GM11168 (cell line): ENCODE measurements at regions not wholly inside any gene's neighbourhood (a gene's known extent, or its start where the extent isn't known, plus 50 kb on each side); places are given as distances from the start of the nearest gene placed in this dataset.

ENCODE experiments used
- in situ Hi-C: fragments of 300-500 bp; cut with MboI; formaldehyde crosslinking; loops from one replicate; pipeline ENCODE4 v1.12.0; 2022; ENCODE audit warnings: low sequenced_read_pairs; ENCODE audit not compliant: unreplicated experiment

DNA sequence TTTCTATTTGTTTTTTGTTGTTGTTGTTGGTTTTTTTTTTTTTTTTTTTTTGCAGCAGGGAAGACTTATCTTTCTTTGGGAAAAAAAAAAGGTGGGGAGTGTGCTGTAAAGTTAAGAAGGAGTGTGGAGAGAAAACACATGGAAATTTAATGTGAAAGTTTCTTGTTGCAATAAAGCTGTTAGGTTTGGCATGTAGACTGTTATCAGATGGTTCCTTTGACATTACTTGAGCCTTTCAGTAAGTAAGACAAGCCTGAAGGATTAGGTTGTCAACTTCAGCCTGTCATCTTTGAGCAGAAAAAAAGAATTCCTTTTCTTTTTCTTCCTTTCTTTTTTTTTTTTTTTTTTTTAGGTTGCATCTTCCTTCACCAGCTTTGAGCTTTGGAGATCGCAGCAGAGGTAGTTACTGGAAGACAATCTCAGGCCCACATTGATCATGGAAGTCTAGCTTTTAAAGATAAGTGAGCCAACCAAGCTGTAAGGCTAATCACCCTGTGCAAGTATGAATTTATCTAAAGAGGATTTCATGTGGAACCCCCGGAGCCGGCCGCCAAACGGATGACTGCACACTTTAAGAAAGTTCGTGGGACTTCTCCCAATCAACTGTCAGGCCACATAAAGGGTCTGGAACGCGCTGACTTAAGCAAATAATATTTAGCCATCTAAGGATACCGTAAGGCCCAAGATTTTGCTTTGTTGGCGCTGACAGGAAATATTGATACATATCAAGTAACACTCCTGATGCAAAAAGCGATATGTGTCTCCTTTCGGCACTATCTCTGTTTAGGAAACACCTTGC is 1040.1 kb upstream of the NR2F2 start:
- in situ Hi-C loops = loop anchor here (25.0 kb wide), 1 partner anchor 703 kb away; no protein-coding TSS in a partner anchor

DNA sequence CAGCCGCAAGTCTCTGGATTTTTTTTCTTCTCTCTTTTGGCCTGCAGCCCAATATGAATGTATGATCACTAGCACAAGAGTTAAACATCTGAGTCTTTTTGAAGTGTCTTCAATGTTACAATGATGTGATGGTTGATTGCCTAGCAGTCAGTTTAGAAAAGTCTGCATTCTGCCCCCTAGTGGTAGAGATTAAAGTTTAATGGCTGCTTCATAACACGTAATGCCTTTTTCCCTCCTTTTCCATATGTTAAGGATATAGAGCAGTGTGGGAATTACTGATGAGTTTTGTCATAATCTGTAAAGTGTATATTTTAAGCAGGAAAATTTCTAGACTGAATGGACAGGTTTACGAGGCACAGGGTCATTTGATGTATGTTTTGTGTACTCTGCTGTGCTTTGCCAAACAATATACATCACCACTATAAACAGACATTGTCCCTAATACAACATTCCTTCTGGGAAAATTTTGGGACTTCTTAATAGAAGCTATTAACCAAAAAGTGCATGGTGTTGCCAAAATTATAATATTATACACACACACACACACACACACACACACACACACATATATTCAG is 1038.5 kb upstream of the NR2F2 start:
- in situ Hi-C loops = loop anchor here (25.0 kb wide), 1 partner anchor 705 kb away; no protein-coding TSS in a partner anchor

DNA sequence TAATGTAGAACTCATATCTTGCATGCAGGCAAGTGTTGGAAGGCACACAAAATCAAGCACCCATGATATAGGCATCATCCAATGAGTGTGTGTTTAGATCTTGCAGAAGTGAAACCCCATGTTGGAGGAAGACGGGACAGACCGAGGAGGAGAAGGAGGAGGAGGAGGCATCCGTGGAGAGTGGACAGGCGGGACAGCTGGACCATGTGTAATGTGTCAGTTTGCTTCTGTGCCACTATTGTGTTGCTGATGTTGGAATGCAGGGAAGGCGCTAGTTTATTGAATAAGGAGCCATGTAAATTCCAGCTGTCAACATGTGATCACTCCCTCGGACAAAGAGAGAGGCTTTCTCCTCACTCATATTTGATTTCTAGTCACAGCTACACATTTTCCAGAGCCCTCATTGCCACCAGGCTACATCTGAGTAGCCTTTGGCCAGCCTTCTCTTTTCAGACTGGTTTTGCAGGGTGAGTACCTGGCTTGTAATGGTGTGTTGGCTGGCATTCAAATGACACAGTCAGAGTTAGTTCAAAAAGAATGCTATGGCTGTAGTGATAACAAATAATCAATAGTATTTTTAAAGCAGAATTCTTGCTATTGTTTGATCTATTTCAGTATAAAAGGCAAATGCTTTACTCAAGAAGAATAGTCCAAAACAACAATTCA is 1037.6 kb upstream of the NR2F2 start:
- in situ Hi-C loops = loop anchor here (25.0 kb wide), 1 partner anchor 706 kb away; no protein-coding TSS in a partner anchor

DNA sequence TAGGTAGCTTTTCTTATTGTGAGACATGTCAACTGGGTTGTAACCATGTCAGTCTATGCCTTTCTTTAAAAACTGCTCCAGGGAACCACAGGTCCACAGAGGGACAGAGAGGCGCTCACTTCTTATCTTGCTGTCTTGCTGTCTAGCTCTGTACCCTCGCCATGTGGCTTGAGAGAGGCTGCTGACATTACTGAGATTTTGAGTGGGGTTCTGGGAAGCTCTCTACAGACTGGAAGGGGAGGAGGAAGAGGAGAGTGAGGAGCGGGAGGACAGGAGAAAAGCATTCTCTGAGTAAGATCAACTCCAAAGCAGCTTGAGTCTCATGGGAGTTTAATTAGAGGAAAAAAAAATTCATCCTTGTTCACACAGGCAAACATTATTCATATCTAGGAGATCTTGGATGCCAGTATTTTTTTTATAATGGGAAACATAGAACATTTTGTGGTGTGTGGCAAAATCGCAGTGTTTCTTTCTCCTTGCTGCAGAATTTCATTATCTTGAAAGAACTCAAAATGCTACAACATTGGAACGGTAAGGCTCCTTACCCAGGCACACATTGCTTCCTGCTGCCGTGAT is 1037.0 kb upstream of the NR2F2 start:
- in situ Hi-C loops = loop anchor here (25.0 kb wide), 1 partner anchor 706 kb away; no protein-coding TSS in a partner anchor

DNA sequence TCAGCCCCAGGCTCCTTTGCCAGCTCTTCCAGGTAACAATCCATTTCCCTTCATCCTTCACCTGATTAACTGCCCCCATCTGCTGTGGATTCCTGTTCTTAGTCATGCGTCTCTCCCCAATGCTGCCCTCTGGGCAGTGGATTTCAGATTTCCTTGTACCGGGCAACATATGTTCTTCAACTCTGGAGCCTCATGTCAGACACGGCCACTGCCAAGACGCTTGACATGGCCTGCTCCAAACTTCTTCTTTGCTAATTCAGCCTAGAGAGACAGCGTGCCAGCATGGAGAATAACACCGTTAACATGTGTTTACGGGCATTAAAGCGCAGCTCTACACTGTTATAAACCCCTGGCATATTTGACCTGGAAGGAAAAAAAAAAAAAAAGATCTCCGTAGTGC is 1035.1 kb upstream of the NR2F2 start:
- in situ Hi-C loops = loop anchor here (25.0 kb wide), 1 partner anchor 708 kb away; no protein-coding TSS in a partner anchor

DNA sequence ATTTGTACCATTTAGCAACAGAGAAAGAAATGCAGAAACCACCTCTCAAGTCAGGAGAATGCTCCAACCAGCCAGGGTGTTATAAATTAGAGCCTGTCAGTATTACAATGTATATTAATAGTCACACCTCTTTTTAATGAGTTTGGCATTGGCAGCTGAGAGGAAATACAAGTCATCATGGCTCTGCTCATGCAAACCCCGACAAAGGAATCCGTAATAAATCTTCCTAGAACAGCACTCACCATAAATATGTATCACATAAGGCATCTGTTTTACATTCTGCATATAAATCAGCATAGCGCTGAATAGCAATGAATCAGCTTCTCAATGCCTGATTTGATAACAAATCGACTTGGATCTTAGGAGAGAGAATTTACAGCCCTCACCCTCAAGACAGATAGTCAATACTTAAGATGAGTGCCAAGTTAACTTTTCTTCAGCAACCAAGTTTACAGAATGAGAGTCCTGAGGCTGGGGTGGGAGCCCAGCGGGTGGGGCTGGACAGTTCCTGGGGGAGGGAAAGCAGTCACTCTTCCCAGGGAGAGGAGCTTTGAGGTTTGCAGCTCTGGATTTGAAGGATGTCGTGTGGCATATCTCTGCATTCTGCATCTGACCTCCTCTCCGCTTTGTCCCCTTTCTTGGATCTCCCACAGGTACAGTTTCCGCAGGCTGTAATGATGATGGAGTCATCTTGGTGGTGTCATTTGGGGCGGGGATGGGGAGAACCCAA is 1034.4 kb upstream of the NR2F2 start:
- in situ Hi-C loops = loop anchor here (25.0 kb wide), 1 partner anchor 709 kb away; no protein-coding TSS in a partner anchor

DNA sequence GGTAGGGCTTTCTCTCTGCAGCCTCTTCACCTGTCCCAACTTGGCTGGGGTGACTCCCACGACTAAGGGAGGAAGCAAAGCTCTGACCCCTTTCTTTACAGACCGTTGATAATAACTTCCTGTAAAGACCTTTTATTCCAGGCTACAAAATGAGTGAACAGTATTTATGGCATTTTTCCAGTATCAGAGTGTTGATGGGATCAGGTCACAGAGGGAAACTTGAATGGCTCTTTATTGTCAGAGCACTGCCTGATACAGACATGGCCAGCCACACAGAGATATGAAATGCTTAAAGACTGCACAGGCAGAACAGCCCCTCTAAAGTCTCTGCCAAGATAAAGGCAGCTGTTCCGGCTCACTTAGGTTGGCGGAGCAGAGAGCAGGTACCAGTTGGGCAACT is 1033.9 kb upstream of the NR2F2 start:
- in situ Hi-C loops = loop anchor here (25.0 kb wide), 1 partner anchor 709 kb away; no protein-coding TSS in a partner anchor

DNA sequence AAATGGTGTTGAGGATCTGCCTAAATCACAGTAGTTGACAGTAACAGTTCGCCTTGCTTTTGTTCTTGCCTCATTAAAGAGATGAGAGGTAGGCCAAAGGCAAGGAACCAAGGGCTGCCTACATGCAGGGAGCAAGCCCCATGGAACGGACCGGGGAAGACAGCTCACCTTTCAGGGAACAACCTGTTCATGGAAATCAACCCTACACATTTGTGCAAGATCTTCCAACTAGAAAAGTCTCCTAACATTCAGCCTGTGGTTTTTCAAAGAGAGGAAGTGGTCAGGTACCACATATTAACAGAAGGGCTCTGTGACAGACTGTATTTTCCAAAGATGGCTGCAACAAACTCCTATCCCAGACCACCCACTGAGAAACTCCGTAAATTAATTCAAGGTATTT is 1031.8 kb upstream of the NR2F2 start:
- in situ Hi-C loops = loop anchor here (25.0 kb wide), 1 partner anchor 711 kb away; no protein-coding TSS in a partner anchor

DNA sequence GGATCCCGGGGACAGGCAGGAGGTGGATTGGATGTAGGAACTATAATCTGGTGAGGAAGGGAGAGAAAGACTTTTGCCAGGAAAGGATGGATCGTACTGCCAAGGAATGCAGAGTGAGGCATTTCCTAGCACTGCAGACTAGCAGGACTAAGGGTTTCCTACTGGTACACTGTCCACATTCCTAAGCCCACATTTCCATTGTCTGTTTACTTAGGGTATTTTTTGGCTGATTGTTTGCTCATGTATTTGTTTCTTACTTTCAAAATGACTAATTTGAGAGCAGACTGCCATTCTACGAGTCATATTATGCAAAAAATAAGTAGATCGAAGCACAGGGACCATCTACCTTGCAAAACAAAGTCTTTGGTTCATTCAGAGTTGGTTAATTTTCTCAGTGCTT is 1029.5 kb upstream of the NR2F2 start:
- in situ Hi-C loops = no loop called here

DNA sequence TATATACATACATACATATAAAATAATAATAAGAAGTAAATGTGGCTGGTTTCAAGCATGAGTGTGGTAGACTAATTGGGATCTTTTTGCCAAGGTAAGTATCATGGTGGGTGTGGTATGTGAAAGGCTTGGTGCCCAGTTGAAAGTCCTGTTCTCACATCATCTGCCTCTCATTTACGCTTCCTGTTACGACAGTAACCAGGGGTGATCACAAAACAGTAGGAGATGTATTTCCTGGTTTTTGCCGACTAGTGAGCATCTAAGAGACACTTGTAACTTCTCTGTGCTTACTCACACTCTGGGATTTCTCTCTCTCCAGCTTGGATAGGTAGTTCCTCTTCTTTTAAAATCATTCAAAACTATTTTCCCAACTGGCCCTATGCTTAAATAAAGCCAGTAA is 1028.3 kb upstream of the NR2F2 start:
- in situ Hi-C loops = no loop called here

DNA sequence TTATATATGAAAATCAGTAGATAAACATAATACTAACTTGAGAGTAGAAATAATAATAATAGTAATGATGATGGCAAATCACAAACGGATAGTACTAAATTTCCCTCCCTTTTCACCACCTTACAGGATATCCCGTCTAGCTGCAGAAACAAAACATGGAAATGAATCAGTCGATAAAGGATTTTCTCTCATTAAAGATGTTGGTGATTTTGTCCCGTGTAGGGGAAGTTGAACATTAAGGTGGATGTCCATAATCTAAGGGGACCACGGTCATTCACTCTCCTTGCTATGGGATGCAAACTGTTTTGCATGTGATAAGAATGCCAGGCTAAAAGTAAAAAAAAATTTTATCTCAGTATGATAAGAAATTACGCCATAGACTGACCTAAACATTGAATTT is 1027.7 kb upstream of the NR2F2 start:
- in situ Hi-C loops = no loop called here

DNA sequence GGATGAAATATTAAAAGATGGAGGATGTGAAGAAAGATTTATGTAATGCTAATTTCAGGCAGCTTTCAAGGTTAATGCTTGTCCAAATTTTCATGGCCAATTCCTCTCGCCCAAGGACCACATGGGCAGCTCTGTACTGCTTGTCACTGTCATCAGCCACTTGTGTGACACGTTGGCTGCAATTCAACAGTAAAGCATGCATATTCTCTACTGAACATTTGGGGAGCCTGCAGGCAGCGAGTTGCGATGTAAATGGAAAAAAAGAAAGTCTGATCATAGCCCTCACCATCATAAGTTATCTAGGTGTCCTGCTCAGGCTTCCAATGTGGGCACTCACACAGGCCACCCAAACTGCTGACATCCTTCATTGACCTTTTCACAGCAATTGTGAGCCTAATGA is 1026.8 kb upstream of the NR2F2 start:
- in situ Hi-C loops = no loop called here

DNA sequence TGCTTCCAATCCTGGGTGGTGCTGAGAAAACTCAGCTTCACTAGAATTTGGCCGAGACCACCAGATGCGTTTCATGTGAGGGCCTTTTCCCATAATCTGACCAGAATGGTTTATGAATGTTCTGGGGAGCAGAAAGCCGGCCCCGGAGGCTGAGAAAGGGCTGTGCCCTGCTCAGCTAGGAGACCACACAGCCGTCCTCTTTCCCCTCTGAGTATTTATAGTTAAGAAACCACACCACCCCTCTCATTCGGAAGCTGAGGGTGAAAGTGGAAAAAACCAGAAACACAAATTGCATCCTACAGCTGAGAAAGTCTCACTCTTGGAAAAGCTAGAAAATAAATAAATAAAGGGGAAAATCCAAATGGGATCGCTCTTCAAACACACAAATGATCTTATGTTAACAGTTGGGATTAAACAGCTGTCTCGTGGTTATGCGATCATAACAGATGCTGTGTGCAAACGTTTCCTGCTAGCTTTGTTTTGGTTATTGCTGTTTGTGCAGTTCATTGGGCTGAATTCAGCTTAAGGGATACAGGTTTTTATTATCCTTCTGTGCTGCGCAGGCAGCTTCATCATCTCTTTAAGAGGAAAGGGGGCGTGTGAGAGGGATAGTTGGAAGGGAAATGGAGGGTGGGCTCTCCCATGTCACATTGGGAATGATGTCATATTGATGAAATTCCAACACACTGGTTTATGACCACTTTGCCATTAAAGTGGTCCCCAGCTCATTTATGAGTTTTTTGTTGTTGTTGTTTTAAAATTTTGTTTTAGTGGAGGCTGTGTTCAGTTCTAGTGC is 1026.2 kb upstream of the NR2F2 start:
- in situ Hi-C loops = no loop called here

DNA sequence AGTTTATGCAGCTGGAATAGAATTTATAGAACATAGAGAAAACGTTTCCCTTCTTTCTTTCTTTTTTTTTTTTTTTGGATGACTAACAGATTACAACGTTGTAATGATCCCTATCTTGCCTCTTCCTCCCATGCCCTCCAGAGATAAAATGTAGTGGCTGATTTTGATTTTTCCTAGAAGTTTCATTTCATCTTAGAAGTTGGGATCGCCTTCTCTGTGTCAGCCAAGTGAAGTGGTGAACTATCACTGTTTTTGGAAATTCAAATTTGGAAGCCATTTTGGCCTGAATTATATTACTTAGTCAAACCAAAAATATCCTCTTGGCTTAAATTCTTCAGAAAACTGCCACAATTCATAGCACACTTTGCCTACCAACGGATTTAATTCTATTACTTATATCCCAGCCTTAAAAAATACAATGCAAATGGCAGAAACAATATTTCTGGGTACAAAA is 1025.5 kb upstream of the NR2F2 start:
- in situ Hi-C loops = no loop called here

DNA sequence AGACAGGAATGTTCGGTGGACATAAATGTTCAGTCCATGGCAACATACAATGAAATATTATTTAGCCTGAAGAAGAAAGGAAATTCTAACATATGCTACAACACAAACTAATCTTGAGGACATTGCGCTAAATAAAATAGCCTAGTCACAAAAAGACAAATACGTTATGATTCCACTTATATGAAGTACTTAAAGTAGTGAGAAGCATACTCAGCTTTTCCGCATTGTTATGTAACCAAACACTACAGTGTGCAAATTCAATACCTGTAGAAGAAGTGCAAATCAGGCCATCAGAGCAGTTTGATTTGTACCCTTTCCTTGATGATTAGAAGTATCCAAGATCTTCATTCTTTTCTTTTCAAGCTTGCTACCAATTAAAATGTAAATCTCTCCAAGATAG is 1023.4 kb upstream of the NR2F2 start:
- in situ Hi-C loops = no loop called here

DNA sequence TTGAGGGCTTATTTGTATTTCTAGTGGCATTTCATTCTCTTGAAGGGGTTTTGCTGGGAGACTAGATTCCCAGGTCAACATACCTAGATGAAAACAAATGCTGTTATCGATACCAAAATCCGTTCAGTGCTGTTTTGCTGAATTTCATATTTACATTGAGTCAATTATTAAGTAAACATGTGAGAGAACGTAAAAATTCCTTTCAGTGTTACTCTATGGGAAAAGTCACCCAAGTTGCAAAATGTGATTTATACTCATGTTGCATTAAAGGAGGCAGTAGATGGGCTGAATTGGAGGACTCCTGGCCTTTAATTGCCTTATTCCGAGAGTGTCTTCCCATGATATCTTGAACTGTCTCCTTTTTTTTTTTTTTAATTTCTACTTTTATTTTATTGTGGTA is 1011.3 kb upstream of the NR2F2 start:
- in situ Hi-C loops = no loop called here

DNA sequence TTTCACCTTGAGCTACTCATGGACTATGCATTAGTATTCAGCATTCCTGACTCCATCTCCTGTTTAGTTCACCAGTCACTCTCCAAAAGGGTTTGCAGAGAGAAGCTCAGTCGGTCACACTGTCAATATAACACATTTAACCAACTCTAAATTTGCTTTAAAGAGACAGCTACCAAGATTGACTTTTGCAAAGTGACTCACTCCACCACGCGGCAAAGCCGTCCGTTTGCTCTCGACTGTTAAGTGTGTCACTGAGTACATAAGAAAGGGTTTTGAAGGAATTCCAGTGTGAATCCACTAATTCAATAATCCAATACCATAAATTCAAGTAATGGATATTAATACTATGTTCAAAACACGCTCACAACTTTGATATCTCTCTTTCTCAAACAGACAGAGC is 1006.7 kb upstream of the NR2F2 start:
- in situ Hi-C loops = no loop called here

DNA sequence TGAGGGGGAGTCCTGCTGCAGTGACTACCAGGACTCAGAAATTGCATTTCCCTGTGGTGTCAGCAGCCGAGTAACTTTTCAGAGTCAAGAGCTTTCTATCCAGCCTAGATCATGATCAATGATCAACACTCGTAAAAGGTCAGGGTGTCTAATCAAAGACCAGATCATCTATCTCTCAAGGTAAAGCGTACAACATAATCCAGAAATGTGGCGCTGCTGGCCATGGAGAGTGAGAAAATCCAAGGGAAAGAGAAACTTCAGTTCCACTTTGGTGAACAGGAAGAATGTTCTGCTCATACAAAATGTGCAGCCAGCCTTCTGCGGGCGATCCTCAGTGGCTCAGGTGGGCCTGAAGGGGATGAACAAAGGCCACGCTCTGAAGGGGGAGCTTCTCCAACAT is 1005.8 kb upstream of the NR2F2 start:
- in situ Hi-C loops = no loop called here

DNA sequence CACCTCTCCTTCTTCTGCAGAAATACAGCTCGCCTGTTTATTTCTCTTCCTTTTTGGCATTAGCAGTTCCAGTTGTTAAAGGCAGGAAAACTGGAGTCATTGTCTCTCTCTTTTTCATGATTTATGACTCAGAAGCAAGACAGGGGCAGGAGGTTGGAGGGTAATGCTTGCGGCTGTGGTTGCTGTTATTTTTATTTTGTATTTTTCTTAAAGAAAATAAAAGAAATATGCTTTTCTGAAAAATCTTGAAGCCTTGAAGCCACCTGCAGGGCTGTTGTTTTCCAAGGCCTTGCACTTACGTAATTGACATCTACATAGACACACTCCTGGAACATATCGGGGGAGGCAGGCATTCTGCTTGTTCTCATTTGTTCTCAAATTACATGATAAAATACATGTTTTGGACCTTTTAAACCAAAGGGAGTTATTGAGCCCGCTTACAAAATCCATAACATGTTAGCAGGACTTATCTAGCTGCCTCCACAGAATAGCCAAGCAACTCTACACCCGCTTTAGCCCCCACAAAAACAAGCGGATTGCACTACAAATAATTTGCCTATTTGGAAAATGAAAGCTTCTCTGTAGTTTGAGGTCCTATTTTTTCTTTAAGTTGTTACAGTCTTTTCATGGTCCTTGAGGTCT is 1004.6 kb upstream of the NR2F2 start:
- in situ Hi-C loops = no loop called here
